HEK293 (cell line): ENCODE measurements at regions not wholly inside any gene's neighbourhood (a gene's known extent, or its start where the extent isn't known, plus 50 kb on each side); places are given as distances from the start of the nearest gene placed in this dataset.

Experiments
- BCL11A ChIP-seq: fragments of 450-650 bp; formaldehyde crosslinking; IDR thresholded peaks from 2 replicates; pipeline ENCODE4 v1.5.1; 2016; ENCODE audit warnings: low read depth, missing biosample characterization, missing genetic modification characterization
- GFI1B ChIP-seq: fragments of 450-650 bp; formaldehyde crosslinking; IDR thresholded peaks from 2 replicates; pipeline ENCODE4 v1.5.1; 2016; ENCODE audit warnings: missing biosample characterization, missing genetic modification characterization
- GLI2 ChIP-seq: fragments of 450-650 bp; formaldehyde crosslinking; IDR thresholded peaks from 2 replicates; pipeline ENCODE4; 2017; ENCODE audit warnings: missing biosample characterization, missing genetic modification characterization, low read depth, borderline replicate concordance
- GLIS1 ChIP-seq: fragments of 450-650 bp; formaldehyde crosslinking; IDR thresholded peaks from 2 replicates; pipeline ENCODE4 v1.5.1; 2016; ENCODE audit warnings: missing biosample characterization, missing genetic modification characterization
- HIC1 ChIP-seq: fragments of 450-650 bp; formaldehyde crosslinking; IDR thresholded peaks from 2 replicates; pipeline ENCODE4 v1.5.1; 2016; ENCODE audit warnings: missing biosample characterization, missing genetic modification characterization
- INSM2 ChIP-seq: fragments of 450-650 bp; formaldehyde crosslinking; IDR thresholded peaks from 2 replicates; pipeline ENCODE4 v1.5.1; 2016; ENCODE audit warnings: missing biosample characterization, missing genetic modification characterization
- KLF16 ChIP-seq: fragments of 450-650 bp; formaldehyde crosslinking; IDR thresholded peaks from 2 replicates; pipeline ENCODE4 v1.5.1; 2017; ENCODE audit warnings: missing biosample characterization, missing genetic modification characterization
- OSR2 ChIP-seq: fragments of 450-650 bp; formaldehyde crosslinking; IDR thresholded peaks from 2 replicates; pipeline ENCODE4 v1.5.1; 2016; ENCODE audit warnings: missing biosample characterization, missing genetic modification characterization
- PRDM2 ChIP-seq: fragments of 450-650 bp; formaldehyde crosslinking; IDR thresholded peaks from 2 replicates; pipeline ENCODE4 v1.5.1; 2016; ENCODE audit warnings: missing biosample characterization, missing genetic modification characterization, borderline replicate concordance
- SP3 ChIP-seq: fragments of 450-650 bp; formaldehyde crosslinking; IDR thresholded peaks from 2 replicates; pipeline ENCODE4 v1.5.1; 2016; ENCODE audit warnings: missing biosample characterization, missing genetic modification characterization
- TRIM28 ChIP-seq: IDR thresholded peaks from 2 replicates; pipeline ENCODE4 v1.6.1; 2011; ENCODE audit warnings: low read length, control low read depth, borderline replicate concordance
- ZBTB11 ChIP-seq: fragments of 450-650 bp; formaldehyde crosslinking; conservative IDR thresholded peaks from 2 replicates; pipeline ENCODE4 v1.5.1; 2016; ENCODE audit warnings: low read depth, missing biosample characterization, missing genetic modification characterization
- ZEB2 ChIP-seq: fragments of 450-650 bp; formaldehyde crosslinking; IDR thresholded peaks from 2 replicates; pipeline ENCODE4 v1.5.1; 2016; ENCODE audit warnings: missing biosample characterization, missing genetic modification characterization
- ZFP37 ChIP-seq: fragments of 450-650 bp; formaldehyde crosslinking; IDR thresholded peaks from 2 replicates; pipeline ENCODE4 v1.5.1; 2016; ENCODE audit warnings: missing biosample characterization, missing genetic modification characterization
- ZIC2 ChIP-seq: fragments of 450-650 bp; formaldehyde crosslinking; IDR thresholded peaks from 2 replicates; pipeline ENCODE4 v1.5.1; 2016; ENCODE audit warnings: missing biosample characterization, missing genetic modification characterization
- ZNF184 ChIP-seq: fragments of 450-650 bp; IDR thresholded peaks from 2 replicates; pipeline ENCODE4 v1.5.1; 2018; ENCODE audit warnings: missing biosample characterization, mild to moderate bottlenecking, missing genetic modification characterization
- ZNF391 ChIP-seq: fragments of 450-650 bp; formaldehyde crosslinking; IDR thresholded peaks from 2 replicates; pipeline ENCODE4 v1.5.1; 2016; ENCODE audit warnings: low read depth, missing biosample characterization, missing genetic modification characterization, borderline replicate concordance
- ZNF423 ChIP-seq: fragments of 450-650 bp; formaldehyde crosslinking; IDR thresholded peaks from 2 replicates; pipeline ENCODE4 v1.5.1; 2016; ENCODE audit warnings: missing biosample characterization, missing genetic modification characterization
- ZNF433 ChIP-seq: fragments of 450-650 bp; formaldehyde crosslinking; IDR thresholded peaks from 2 replicates; pipeline ENCODE4 v1.5.1; 2016; ENCODE audit warnings: missing biosample characterization, missing genetic modification characterization, low read depth
- ZNF501 ChIP-seq: fragments of 450-650 bp; formaldehyde crosslinking; IDR thresholded peaks from 2 replicates; pipeline ENCODE4 v1.5.1; 2016; ENCODE audit warnings: missing biosample characterization, missing genetic modification characterization
- ZNF510 ChIP-seq: fragments of 450-650 bp; formaldehyde crosslinking; IDR thresholded peaks from 2 replicates; pipeline ENCODE4 v1.5.1; 2018; ENCODE audit warnings: mild to moderate bottlenecking, missing genetic modification characterization, missing biosample characterization; ENCODE audit not compliant: insufficient replicate concordance
- ZNF596 ChIP-seq: fragments of 450-650 bp; IDR thresholded peaks from 2 replicates; pipeline ENCODE4 v1.5.0; 2018; ENCODE audit warnings: missing biosample characterization, mild to moderate bottlenecking, missing genetic modification characterization, moderate library complexity
- ZNF623 ChIP-seq: fragments of 450-650 bp; formaldehyde crosslinking; IDR thresholded peaks from 2 replicates; pipeline ENCODE4 v1.5.1; 2016; ENCODE audit warnings: missing biosample characterization, missing genetic modification characterization
- ZNF704 ChIP-seq: fragments of 450-650 bp; formaldehyde crosslinking; IDR thresholded peaks from 2 replicates; pipeline ENCODE4 v1.5.1; 2016; ENCODE audit warnings: missing biosample characterization, missing genetic modification characterization
- ZSCAN30 ChIP-seq: fragments of 450-650 bp; IDR thresholded peaks from 2 replicates; pipeline ENCODE4 v1.5.1; 2018; ENCODE audit warnings: missing biosample characterization, mild to moderate bottlenecking, missing genetic modification characterization, moderate library complexity
- ZSCAN4 ChIP-seq: fragments of 450-650 bp; formaldehyde crosslinking; IDR thresholded peaks from 2 replicates; pipeline ENCODE4 v1.5.1; 2017; ENCODE audit warnings: missing biosample characterization, missing genetic modification characterization

- TF ChIP-seq INSM2 (tag by site-specific recombination) (no peak), ZEB2 (tag by site-specific recombination) (0 out of 2 replicates have a peak, but pooled peaks have one; percentile 28), SP3 (no peak), ZSCAN30 (tag by site-specific recombination) (no peak), ZNF704 (tag by site-specific recombination) (no peak), ZNF501 (tag by site-specific recombination) (no peak), ZNF623 (tag by site-specific recombination) (no peak), KLF16 (tag by site-specific recombination) (no peak), ZNF433 (no peak), ZFP37 (tag by site-specific recombination) (no peak), ZSCAN4 (no peak), BCL11A (tag by site-specific recombination) (no peak), ZNF391 (no peak), GLIS1 (tag by site-specific recombination) (no peak), GFI1B (no peak), ZNF184 (no peak), PRDM2 (no peak), HIC1 (no peak), OSR2 (peak; percentile 15; the same call in 1 of the 2 replicates), GLI2 (tag by site-specific recombination) (no peak), TRIM28 (no peak), ZIC2 (tag by site-specific recombination) (no peak), ZNF510 (tag by site-specific recombination) (no peak), ZBTB11 (tag by site-specific recombination) (no peak), ZNF596 (no peak), ZNF423 (tag by site-specific recombination) (no peak)
Observed at GRCh38 chr4:30972542-30972941, 252.4 kb downstream of the PCDH7 start (continued).
